ENCODE measurements at regions not wholly inside any gene's neighbourhood (a gene's known extent, or its start where the extent isn't known, plus 50 kb on each side); places are given as distances from the start of the nearest gene placed in this dataset.

DNA sequence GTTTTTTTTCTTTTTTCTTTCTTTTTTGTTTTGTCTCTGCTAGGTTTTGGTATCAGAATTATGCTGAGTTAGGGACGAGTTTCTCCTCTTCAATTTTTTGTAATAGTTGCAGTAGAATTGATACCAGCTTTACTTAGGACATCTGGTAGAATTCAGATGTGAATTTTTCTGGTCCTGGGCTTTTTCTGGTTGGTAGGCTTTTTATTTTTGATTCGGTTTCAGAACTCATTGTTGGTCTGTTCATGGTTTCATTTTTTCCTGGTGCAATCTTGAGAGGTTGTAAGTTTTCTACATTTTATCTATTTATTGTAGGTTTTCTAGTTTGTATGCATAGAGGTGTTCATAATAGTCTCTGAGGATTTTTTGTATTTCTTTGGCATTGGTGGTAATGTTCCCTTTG is 498.1 kb upstream of the CPEB2 start:
- Histone ChIP-seq H3F3A (ENCODE audit: control insufficient read depth, insufficient read depth) (no peaks in the 10 kb centered on the region), H3K4me2 (ENCODE audit: low read length) (no peak overlapping the region), H3K4me1 (ENCODE audit: control insufficient read depth, low read length) (no peaks in the 10 kb centered on the region), H3K9me2 (replicated peaks; ENCODE audit: control insufficient read depth, low read length) (no peaks in the 10 kb centered on the region), H3K36me3 (ENCODE audit: control insufficient read depth, low read length) (no peaks in the 10 kb centered on the region), H3K27me3 (ENCODE audit: control insufficient read depth, low read length) (no peaks in the 10 kb centered on the region), H4K20me1 (ENCODE audit: control insufficient read depth, insufficient read depth, low read depth, low read length) (no peaks in the 10 kb centered on the region), H3K79me2 (ENCODE audit: control insufficient read depth, low read length) (no peaks in the 10 kb centered on the region), H3K9me3 (ENCODE audit: control insufficient read depth, insufficient read depth, low read length) (no peaks in the 10 kb centered on the region), H3K27ac (ENCODE audit: low read depth, low read length) (no peak overlapping the region), H3K4me3 (ENCODE audit: low read length) (no peak overlapping the region)
- TF ChIP-seq CTCF (IDR thresholded peaks at IDR 0.05; ENCODE audit: low read depth, low read length, poor library complexity, severe bottlenecking) (no peak), EZH2phosphoT487 (IDR thresholded peaks at IDR 0.05; ENCODE audit: borderline replicate concordance, low read length) (no peak)

GRCh38 chr4:14513471-14513870 is 488.8 kb upstream of the CPEB2 start:
- no peaks in the 10 kb centered on the region for H3F3A ChIP-seq (ENCODE audit: control insufficient read depth, insufficient read depth)

DNA sequence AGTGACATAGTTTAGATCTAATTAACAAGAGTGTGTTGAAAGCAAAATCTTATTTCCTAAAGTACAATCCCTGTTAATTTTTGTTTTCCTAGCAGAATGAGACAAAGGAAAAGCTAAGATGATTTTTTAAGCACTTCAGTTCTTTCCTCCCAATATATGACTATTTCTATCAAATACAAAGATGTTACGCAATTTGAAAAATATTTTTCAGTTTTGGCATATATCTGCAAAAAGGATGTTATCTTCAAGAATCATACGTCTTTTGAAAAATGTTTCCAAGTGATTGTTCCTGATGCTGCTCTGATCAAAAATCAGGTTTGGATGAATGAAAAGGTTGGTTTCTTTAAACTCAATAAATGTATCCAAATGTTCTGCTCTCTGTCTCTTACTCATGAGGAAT is 486.7 kb upstream of the CPEB2 start:
- Histone ChIP-seq H3K9me3 (ENCODE audit: control insufficient read depth, insufficient read depth, low read length) (no peaks in the 10 kb centered on the region), H3K9me2 (replicated peaks; ENCODE audit: control insufficient read depth, low read length) (no peaks in the 10 kb centered on the region), H3K4me3 (ENCODE audit: low read length) (no peak overlapping the region), H3K79me2 (ENCODE audit: control insufficient read depth, low read length) (no peaks in the 10 kb centered on the region), H3K27ac (ENCODE audit: low read depth, low read length) (no peak overlapping the region), H4K20me1 (ENCODE audit: control insufficient read depth, insufficient read depth, low read depth, low read length) (no peaks in the 10 kb centered on the region), H3K27me3 (ENCODE audit: control insufficient read depth, low read length) (no peaks in the 10 kb centered on the region), H3K36me3 (ENCODE audit: control insufficient read depth, low read length) (no peaks in the 10 kb centered on the region), H3K4me1 (ENCODE audit: control insufficient read depth, low read length) (no peaks in the 10 kb centered on the region), H3K4me2 (ENCODE audit: low read length) (no peak overlapping the region), H3F3A (ENCODE audit: control insufficient read depth, insufficient read depth) (no peaks in the 10 kb centered on the region)
- no peak for TF ChIP-seq CTCF (IDR thresholded peaks at IDR 0.05; ENCODE audit: low read depth, low read length, poor library complexity, severe bottlenecking)
- TF ChIP-seq EZH2phosphoT487 (IDR thresholded peaks at IDR 0.05; ENCODE audit: borderline replicate concordance, low read length) = no peak

More at GRCh38 chr4:14513471-14513870, 488.8 kb upstream of the CPEB2 start:
- Histone ChIP-seq H3K79me2 (ENCODE audit: control insufficient read depth, low read length) (no peaks in the 10 kb centered on the region), H4K20me1 (ENCODE audit: control insufficient read depth, insufficient read depth, low read depth, low read length) (no peaks in the 10 kb centered on the region), H3K27me3 (ENCODE audit: control insufficient read depth, low read length) (no peaks in the 10 kb centered on the region), H3K4me3 (ENCODE audit: low read length) (no peak overlapping the region), H3K9me3 (ENCODE audit: control insufficient read depth, insufficient read depth, low read length) (no peaks in the 10 kb centered on the region), H3K9me2 (replicated peaks; ENCODE audit: control insufficient read depth, low read length) (no peaks in the 10 kb centered on the region), H3K27ac (ENCODE audit: low read depth, low read length) (no peak overlapping the region), H3K4me1 (ENCODE audit: control insufficient read depth, low read length) (no peaks in the 10 kb centered on the region), H3K4me2 (ENCODE audit: low read length) (no peak overlapping the region), H3K36me3 (ENCODE audit: control insufficient read depth, low read length) (no peaks in the 10 kb centered on the region)
- TF ChIP-seq CTCF (IDR thresholded peaks at IDR 0.05; ENCODE audit: low read depth, low read length, poor library complexity, severe bottlenecking) (no peak), EZH2phosphoT487 (IDR thresholded peaks at IDR 0.05; ENCODE audit: borderline replicate concordance, low read length) (no peak)

- Histone ChIP-seq H3K4me2 (ENCODE audit: low read length) (no peak overlapping the region), H4K20me1 (ENCODE audit: control insufficient read depth, insufficient read depth, low read depth, low read length) (no peaks in the 10 kb centered on the region), H3K36me3 (ENCODE audit: control insufficient read depth, low read length) (no peaks in the 10 kb centered on the region), H3K27ac (ENCODE audit: low read depth, low read length) (no peak overlapping the region), H3F3A (ENCODE audit: control insufficient read depth, insufficient read depth) (no peaks in the 10 kb centered on the region), H3K27me3 (ENCODE audit: control insufficient read depth, low read length) (no peaks in the 10 kb centered on the region), H3K4me1 (ENCODE audit: control insufficient read depth, low read length) (no peaks in the 10 kb centered on the region), H3K79me2 (ENCODE audit: control insufficient read depth, low read length) (no peaks in the 10 kb centered on the region), H3K9me3 (ENCODE audit: control insufficient read depth, insufficient read depth, low read length) (no peaks in the 10 kb centered on the region), H3K4me3 (ENCODE audit: low read length) (no peak overlapping the region), H3K9me2 (replicated peaks; ENCODE audit: control insufficient read depth, low read length) (no peaks in the 10 kb centered on the region)
- TF ChIP-seq CTCF (IDR thresholded peaks at IDR 0.05; ENCODE audit: low read depth, low read length, poor library complexity, severe bottlenecking) = no peak
- no peak for TF ChIP-seq EZH2phosphoT487 (IDR thresholded peaks at IDR 0.05; ENCODE audit: borderline replicate concordance, low read length)
Observed at GRCh38 chr4:14518136-14518535, 484.1 kb upstream of the CPEB2 start.

Data from DOHH2 (cell line).